Glutamatergic neuron (in vitro differentiated cells): ENCODE measurements at regions not wholly inside any gene's neighbourhood (a gene's known extent, or its start where the extent isn't known, plus 50 kb on each side); places are given as distances from the start of the nearest gene placed in this dataset.

Source experiments
- DNase-seq: peaks from one replicate; pipeline ENCODE4 v3.0.0; 2022
- H3K27ac Mint-ChIP-seq: one replicate; pipeline ENCODE4 v1.8.0; 2020; ENCODE audit warnings: mild to moderate bottlenecking, mixed read lengths, inconsistent platforms; ENCODE audit not compliant: unreplicated experiment
- H3K27me3 Mint-ChIP-seq: one replicate; pipeline ENCODE4 v1.8.0; 2020; ENCODE audit warnings: mild to moderate bottlenecking, moderate library complexity, mixed read lengths, inconsistent platforms; ENCODE audit not compliant: unreplicated experiment
- H3K36me3 Mint-ChIP-seq: one replicate; pipeline ENCODE4 v1.8.0; 2020; ENCODE audit warnings: mild to moderate bottlenecking, mixed read lengths, inconsistent platforms; ENCODE audit not compliant: unreplicated experiment
- H3K4me1 Mint-ChIP-seq: one replicate; pipeline ENCODE4 v1.8.0; 2020; ENCODE audit warnings: mild to moderate bottlenecking, low read depth, mixed read lengths, inconsistent platforms; ENCODE audit not compliant: unreplicated experiment
- H3K4me3 Mint-ChIP-seq: one replicate; pipeline ENCODE4 v1.8.0; 2020; ENCODE audit warnings: mild to moderate bottlenecking, mixed read lengths, inconsistent platforms; ENCODE audit not compliant: unreplicated experiment
- H3K9me3 Mint-ChIP-seq: one replicate; pipeline ENCODE4 v1.8.0; 2020; ENCODE audit warnings: mild to moderate bottlenecking, moderate library complexity, mixed read lengths, inconsistent platforms; ENCODE audit not compliant: unreplicated experiment
- TF ChIP-seq, protein P1 (sequence below): fragments of 200-600 bp; sonication (generic); IDR thresholded peaks from one replicate; pipeline ENCODE4 v1.5.0; 2021; ENCODE audit not compliant: partially characterized antibody, unreplicated experiment

DNA sequence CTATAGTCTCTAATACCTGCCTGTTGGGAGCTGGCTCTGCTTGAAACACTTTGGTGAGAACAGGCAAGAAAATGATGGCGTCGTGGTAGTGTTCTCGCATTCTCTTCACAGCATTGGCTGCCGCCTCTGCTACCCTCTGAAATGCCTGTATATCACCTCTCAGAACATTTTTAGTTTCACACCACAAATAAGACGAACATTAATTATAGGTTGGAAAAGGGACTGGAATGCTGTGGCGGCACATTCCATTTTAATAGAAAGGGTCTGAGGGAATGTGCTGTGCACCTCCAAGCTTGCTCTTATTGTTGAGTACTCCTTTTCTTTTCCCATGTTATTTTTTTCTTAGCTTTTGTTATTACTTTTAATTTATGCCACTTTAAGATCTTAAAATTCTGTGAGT is 134.6 kb upstream of the HMHB1 start:
- H3K9me3 Mint-ChIP-seq: no peaks in the 10 kb centered on the region
- H3K36me3 Mint-ChIP-seq: no peaks in the 10 kb centered on the region
- TF ChIP-seq, protein P1, sequence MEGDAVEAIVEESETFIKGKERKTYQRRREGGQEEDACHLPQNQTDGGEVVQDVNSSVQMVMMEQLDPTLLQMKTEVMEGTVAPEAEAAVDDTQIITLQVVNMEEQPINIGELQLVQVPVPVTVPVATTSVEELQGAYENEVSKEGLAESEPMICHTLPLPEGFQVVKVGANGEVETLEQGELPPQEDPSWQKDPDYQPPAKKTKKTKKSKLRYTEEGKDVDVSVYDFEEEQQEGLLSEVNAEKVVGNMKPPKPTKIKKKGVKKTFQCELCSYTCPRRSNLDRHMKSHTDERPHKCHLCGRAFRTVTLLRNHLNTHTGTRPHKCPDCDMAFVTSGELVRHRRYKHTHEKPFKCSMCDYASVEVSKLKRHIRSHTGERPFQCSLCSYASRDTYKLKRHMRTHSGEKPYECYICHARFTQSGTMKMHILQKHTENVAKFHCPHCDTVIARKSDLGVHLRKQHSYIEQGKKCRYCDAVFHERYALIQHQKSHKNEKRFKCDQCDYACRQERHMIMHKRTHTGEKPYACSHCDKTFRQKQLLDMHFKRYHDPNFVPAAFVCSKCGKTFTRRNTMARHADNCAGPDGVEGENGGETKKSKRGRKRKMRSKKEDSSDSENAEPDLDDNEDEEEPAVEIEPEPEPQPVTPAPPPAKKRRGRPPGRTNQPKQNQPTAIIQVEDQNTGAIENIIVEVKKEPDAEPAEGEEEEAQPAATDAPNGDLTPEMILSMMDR: no peak
- peaks cover under 1% of the 10 kb centered on the region for H3K4me1 Mint-ChIP-seq
- DNase-seq: no peak
- no peak overlapping the region for H3K4me3 Mint-ChIP-seq
- H3K27me3 Mint-ChIP-seq: no peaks in the 10 kb centered on the region
- H3K27ac Mint-ChIP-seq: no peak overlapping the region

DNA sequence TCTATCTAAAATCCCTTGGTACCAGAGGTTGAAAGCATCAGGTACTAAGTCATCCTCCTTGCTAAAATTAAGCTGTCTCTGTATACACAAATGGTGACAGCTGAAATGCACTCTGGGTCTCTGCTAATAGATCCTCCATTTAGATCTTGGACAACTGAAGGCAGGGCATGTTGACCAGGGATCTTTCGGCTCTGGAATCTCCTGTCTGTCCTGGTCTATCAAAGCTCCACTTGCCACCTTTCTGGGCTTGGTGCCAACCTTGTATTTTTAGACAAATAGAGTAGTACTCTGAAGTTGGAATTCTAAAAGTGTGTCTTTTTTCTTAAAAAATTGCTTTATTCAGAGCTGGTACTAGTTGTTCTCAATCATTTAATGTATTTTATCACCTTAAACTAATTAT is 135.2 kb upstream of the HMHB1 start:
- Mint-ChIP-seq H3K4me1 (no peaks in the 10 kb centered on the region), H3K36me3 (no peaks in the 10 kb centered on the region), H3K27me3 (no peaks in the 10 kb centered on the region), H3K27ac (no peak overlapping the region), H3K4me3 (no peak overlapping the region), H3K9me3 (no peaks in the 10 kb centered on the region)
- TF ChIP-seq, protein P1: no peak
- DNase-seq: no peak

DNA sequence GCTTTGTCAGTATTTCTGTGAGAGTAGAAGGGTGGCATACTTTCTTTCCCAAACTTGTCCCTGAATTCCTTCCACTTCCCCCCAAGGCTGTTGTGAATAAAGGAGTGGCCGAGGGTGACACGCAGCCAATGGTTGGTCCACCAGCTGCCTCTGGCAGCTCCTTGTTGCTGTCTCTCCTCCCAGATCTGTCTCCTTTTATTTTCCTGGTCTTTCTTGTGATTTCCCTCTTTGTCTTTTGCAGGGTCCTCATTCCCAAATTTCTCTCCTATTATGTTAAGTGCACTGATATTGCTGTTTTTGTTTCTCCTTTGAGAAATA is 137.5 kb upstream of the HMHB1 start:
- H3K36me3 Mint-ChIP-seq: no peaks in the 10 kb centered on the region
- DNase-seq: no peak
- TF ChIP-seq, protein P1: no peak
- no peak overlapping the region for H3K4me3 Mint-ChIP-seq
- H3K4me1 Mint-ChIP-seq: no peaks in the 10 kb centered on the region
- no peak overlapping the region for H3K27ac Mint-ChIP-seq
- peaks cover 1% of the 10 kb centered on the region for H3K27me3 Mint-ChIP-seq
- no peaks in the 10 kb centered on the region for H3K9me3 Mint-ChIP-seq

DNA sequence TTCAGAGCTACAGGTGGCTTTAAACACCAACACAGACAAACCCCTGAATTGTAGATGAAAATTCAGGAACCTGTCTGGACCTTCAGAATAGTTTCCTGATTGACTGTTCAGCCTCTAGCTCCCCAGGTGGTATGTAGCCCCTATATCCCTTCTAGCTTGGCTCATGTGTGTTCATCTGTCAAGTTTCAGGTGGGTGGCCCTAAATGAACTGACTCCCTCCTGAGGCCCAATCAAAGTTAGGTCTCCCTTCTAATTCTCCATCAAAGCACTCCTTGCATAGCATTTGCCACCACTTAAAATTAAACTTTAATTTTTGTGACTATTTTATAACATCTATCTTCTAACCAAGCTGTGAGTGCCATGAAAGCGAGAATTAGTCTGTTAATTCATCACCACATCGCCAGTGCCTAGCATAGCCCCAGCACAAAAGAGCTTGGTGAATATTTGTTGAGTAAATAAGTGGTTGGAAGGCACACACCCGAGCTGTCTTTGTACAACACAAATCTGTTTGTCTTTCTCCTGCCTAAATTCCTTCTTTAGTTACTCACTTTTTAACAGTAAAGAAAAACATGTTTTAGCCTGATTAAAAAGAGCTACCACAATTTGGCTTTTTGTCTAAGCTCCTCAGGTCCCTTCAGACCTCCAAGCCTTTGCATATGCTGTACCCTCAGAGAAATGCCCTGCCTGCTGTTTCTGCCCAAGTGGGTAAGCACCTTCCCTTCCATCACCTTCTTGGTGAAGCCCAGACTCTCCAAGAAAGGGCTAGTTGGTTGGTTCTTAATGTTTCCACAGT is 138.1 kb upstream of the HMHB1 start:
- TF ChIP-seq, protein P1: no peak

DNA sequence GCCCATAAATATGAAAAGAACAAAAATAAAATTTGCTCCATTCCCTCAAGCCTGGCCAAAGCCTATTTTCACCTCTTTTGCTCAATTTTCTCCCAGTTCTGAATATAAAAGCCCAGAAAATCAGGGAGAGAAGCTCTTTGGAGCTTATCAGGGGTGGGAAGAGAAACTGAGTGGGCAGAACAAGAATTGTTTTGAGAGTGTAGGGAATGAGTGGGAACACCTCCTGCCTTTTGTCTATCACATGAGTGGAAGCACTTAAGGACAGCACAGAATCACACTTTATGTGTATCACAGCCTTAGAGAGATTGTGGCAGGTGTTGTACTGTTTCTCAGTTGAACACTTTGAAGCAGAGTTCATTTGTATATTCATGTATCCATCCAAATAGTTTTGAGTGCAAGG is 139.2 kb upstream of the HMHB1 start:
- H3K36me3 Mint-ChIP-seq: no peaks in the 10 kb centered on the region
- no peak overlapping the region for H3K4me3 Mint-ChIP-seq
- no peak overlapping the region for H3K27ac Mint-ChIP-seq
- DNase-seq: no peak
- H3K27me3 Mint-ChIP-seq: peaks cover 1% of the 10 kb centered on the region
- TF ChIP-seq, protein P1: no peak
- H3K4me1 Mint-ChIP-seq: no peaks in the 10 kb centered on the region
- H3K9me3 Mint-ChIP-seq: no peaks in the 10 kb centered on the region

More for the DNA sequence above, 138.1 kb upstream of the HMHB1 start:
- Mint-ChIP-seq H3K4me1 (no peaks in the 10 kb centered on the region), H3K27me3 (peaks cover 1% of the 10 kb centered on the region), H3K4me3 (no peak overlapping the region), H3K36me3 (no peaks in the 10 kb centered on the region), H3K27ac (no peak overlapping the region), H3K9me3 (no peaks in the 10 kb centered on the region)
- DNase-seq: no peak
